IMR-90 (cell line): ENCODE measurements at regions not wholly inside any gene's neighbourhood (a gene's known extent, or its start where the extent isn't known, plus 50 kb on each side); places are given as distances from the start of the nearest gene placed in this dataset.

Source experiments
- ATAC-seq: fragments of 200-7000 bp; cut with Tn5 transposase; 2 replicates; pipeline ENCODE4 v1.9.1; 2020; ENCODE audit warnings: low read depth, mild to moderate bottlenecking, moderate library complexity
- BruUV-seq: library from RNA; stranded (reverse); fragments of 400-500 nt; replicated peaks from 2 replicates; lab custom pipeline; 2021; lab: Mats Ljungman, UMichigan
- CTCF ChIA-PET: fragments of 300-600 bp; formaldehyde crosslinking; extraction: SDS; loops from one replicate; lab custom pipeline; 2021; ENCODE audit warnings: antibody characterized with exemption; lab: Yijun Ruan, JAX
- POLR2A ChIA-PET: fragments of 300-600 bp; sonication (Branson Sonifier 250); formaldehyde crosslinking; loops from one replicate; lab custom pipeline; 2022; ENCODE audit warnings: antibody characterized with exemption; ENCODE audit not compliant: unreplicated experiment; lab: Charles Lee
- DNase-seq: peaks from one replicate; pipeline ENCODE4 v3.0.0; 2013
- H2AFZ ChIP-seq: replicated peaks from 2 replicates; pipeline ENCODE3; 2013; ENCODE audit warnings: low read length, mild to moderate bottlenecking; ENCODE audit not compliant: poor library complexity
- H2AK5ac ChIP-seq: 2 replicates; pipeline ENCODE4 v1.6.1; 2013; ENCODE audit warnings: low read depth, low read length, inconsistent platforms
- H2AK9ac ChIP-seq: replicated peaks from 2 replicates; pipeline ENCODE3; 2013; ENCODE audit warnings: mild to moderate bottlenecking, low read depth, low read length, moderate library complexity; ENCODE audit not compliant: poor library complexity
- H2BK120ac ChIP-seq: 2 replicates; pipeline ENCODE4 v1.6.1; 2013; ENCODE audit warnings: low read depth, low read length, inconsistent platforms
- H2BK15ac ChIP-seq: 3 replicates; pipeline ENCODE4 v1.6.1; 2013; ENCODE audit warnings: low read depth, low read length, inconsistent platforms
- H2BK20ac ChIP-seq: 2 replicates; pipeline ENCODE4 v1.6.1; 2013; ENCODE audit warnings: low read depth, mild to moderate bottlenecking, inconsistent platforms, low read length, moderate library complexity
- H2BK5ac ChIP-seq: 2 replicates; pipeline ENCODE4 v1.6.1; 2013; ENCODE audit warnings: mild to moderate bottlenecking, low read depth, low read length, inconsistent platforms; ENCODE audit not compliant: poor library complexity, severe bottlenecking
- H3K14ac ChIP-seq: replicated peaks from 2 replicates; pipeline ENCODE4 v1.6.1; 2013; ENCODE audit warnings: low read depth, low read length, inconsistent platforms
- H3K18ac ChIP-seq: 2 replicates; pipeline ENCODE4 v1.6.1; 2013; ENCODE audit warnings: low read depth, low read length, control low read depth
- H3K23ac ChIP-seq: 2 replicates; pipeline ENCODE4 v1.6.1; 2013; ENCODE audit warnings: low read depth, low read length, inconsistent platforms
- H3K27ac ChIP-seq: 2 replicates; pipeline ENCODE4 v1.5.1; 2013; ENCODE audit warnings: mild to moderate bottlenecking, control low read depth, low read length; ENCODE audit not compliant: insufficient read depth
- H3K27me3 ChIP-seq: 2 replicates; pipeline ENCODE4 v1.6.1; 2013; ENCODE audit warnings: low read length; ENCODE audit not compliant: control insufficient read depth, insufficient read depth
- H3K36me3 ChIP-seq: 2 replicates; pipeline ENCODE4 v1.6.1; 2013; ENCODE audit warnings: low read length, mixed read lengths; ENCODE audit not compliant: control insufficient read depth, insufficient read depth
- H3K4ac ChIP-seq: 2 replicates; pipeline ENCODE4 v1.6.1; 2013; ENCODE audit warnings: low read depth, low read length, inconsistent platforms
- H3K4me1 ChIP-seq: 2 replicates; pipeline ENCODE4 v1.6.1; 2013; ENCODE audit warnings: low read length, mixed read lengths; ENCODE audit not compliant: control insufficient read depth, insufficient read depth
- H3K4me2 ChIP-seq: 2 replicates; pipeline ENCODE4 v1.6.1; 2013; ENCODE audit warnings: low read depth, mild to moderate bottlenecking, control low read depth, low read length, moderate library complexity
- H3K4me3 ChIP-seq: 2 replicates; pipeline ENCODE4 v1.5.1; 2013; ENCODE audit warnings: low read depth, mild to moderate bottlenecking, control low read depth, low read length, moderate library complexity; ENCODE audit not compliant: insufficient read depth
- H3K56ac ChIP-seq: 2 replicates; pipeline ENCODE4 v1.6.1; 2013; ENCODE audit warnings: low read length, inconsistent platforms; ENCODE audit not compliant: insufficient read depth; ENCODE audit errors: extremely low read depth
- H3K79me1 ChIP-seq, 2 experiments: 2 replicates each; pipeline ENCODE4 v1.6.1; 2013; ENCODE audit warnings: low read length in 2 of 2, inconsistent platforms in 1 of 2, low read depth in 1 of 2
- H3K9ac ChIP-seq: 2 replicates; pipeline ENCODE4 v1.6.1; 2013; ENCODE audit warnings: low read depth, low read length, control low read depth
- H3K9me1 ChIP-seq: 2 replicates; pipeline ENCODE4 v1.6.1; 2013; ENCODE audit warnings: low read length, inconsistent platforms; ENCODE audit not compliant: insufficient read depth
- H3K9me3 ChIP-seq: 2 replicates; pipeline ENCODE4 v1.6.1; 2013; ENCODE audit warnings: low read length; ENCODE audit not compliant: control insufficient read depth, insufficient read depth
- H4K20me1 ChIP-seq: 2 replicates; pipeline ENCODE4 v1.6.1; 2013; ENCODE audit warnings: low read length, inconsistent platforms; ENCODE audit not compliant: insufficient read depth
- H4K5ac ChIP-seq: 2 replicates; pipeline ENCODE4 v1.6.1; 2013; ENCODE audit warnings: mild to moderate bottlenecking, low read depth, low read length, control low read depth
- H4K8ac ChIP-seq, 2 experiments: 2 replicates each; pipeline ENCODE4 v1.6.1; 2013; ENCODE audit warnings: low read depth in 2 of 2, low read length in 2 of 2, control low read depth in 1 of 2, inconsistent platforms in 1 of 2
- H4K91ac ChIP-seq: 2 replicates; pipeline ENCODE4 v1.6.1; 2013; ENCODE audit warnings: low read depth, low read length, inconsistent platforms; ENCODE audit not compliant: insufficient read depth
- BHLHE40 ChIP-seq: fragments of 150-350 bp; IDR thresholded peaks from 2 replicates; pipeline ENCODE4 v1.6.1; 2016; ENCODE audit warnings: mild to moderate bottlenecking, low read depth, low read length
- CEBPB ChIP-seq: IDR thresholded peaks from 2 replicates; pipeline ENCODE4 v1.6.1; 2012; ENCODE audit warnings: low read depth, low read length, improper control_type of control experiment
- CHD1 ChIP-seq: IDR thresholded peaks from 2 replicates; pipeline ENCODE4 v1.6.1; 2012; ENCODE audit warnings: low read depth, low read length, improper control_type of control experiment
- FOS ChIP-seq: fragments of 150-350 bp; IDR thresholded peaks from 2 replicates; pipeline ENCODE4 v1.6.1; 2016; ENCODE audit warnings: low read depth, low read length
- MAFK ChIP-seq: IDR thresholded peaks from 2 replicates; pipeline ENCODE4 v1.6.1; 2012; ENCODE audit warnings: low read depth, low read length, improper control_type of control experiment
- MAZ ChIP-seq: IDR thresholded peaks from 2 replicates; pipeline ENCODE4 v1.6.1; 2012; ENCODE audit warnings: low read depth, mild to moderate bottlenecking, low read length, improper control_type of control experiment, moderate library complexity, borderline replicate concordance
- MXI1 ChIP-seq: IDR thresholded peaks from 2 replicates; pipeline ENCODE4 v1.6.1; 2012; ENCODE audit warnings: low read depth, mild to moderate bottlenecking, low read length, moderate library complexity, borderline replicate concordance
- NFE2L2 ChIP-seq: fragments of 150-350 bp; IDR thresholded peaks from 2 replicates; pipeline ENCODE4 v1.6.1; 2016; ENCODE audit warnings: low read depth, mild to moderate bottlenecking, low read length
- POLR2A ChIP-seq: IDR thresholded peaks from 2 replicates; pipeline ENCODE4 v1.6.1; 2012; ENCODE audit warnings: mild to moderate bottlenecking, low read depth, low read length
- RAD21 ChIP-seq: IDR thresholded peaks from 2 replicates; pipeline ENCODE4 v1.6.1; 2012; ENCODE audit warnings: low read length, improper control_type of control experiment
- RCOR1 ChIP-seq: IDR thresholded peaks from 2 replicates; pipeline ENCODE4 v1.6.1; 2012; ENCODE audit warnings: mild to moderate bottlenecking, low read length, improper control_type of control experiment; ENCODE audit not compliant: insufficient replicate concordance
- RFX5 ChIP-seq: IDR thresholded peaks from 2 replicates; pipeline ENCODE4 v1.8.0; 2012; ENCODE audit warnings: low read depth, mild to moderate bottlenecking, low read length, moderate library complexity
- SMC3 ChIP-seq: fragments of 150-350 bp; IDR thresholded peaks from 2 replicates; pipeline ENCODE4 v1.6.1; 2016; ENCODE audit warnings: low read depth, mild to moderate bottlenecking, antibody characterized with exemption, low read length, moderate library complexity
- WGBS, 2 experiments: methylation state at CpG; one replicate each; pipeline versions ENCODE4 v1.1.5 to v1.1.7; 2013; ENCODE audit warnings: missing lambda C conversion rate in 2 of 2; ENCODE audit not compliant: insufficient read length in 1 of 2; ENCODE audit errors: extremely low coverage in 2 of 2; 5-methylcytosine and 5-hydroxymethylcytosine counted together
- dilution Hi-C: fragments of 300-500 bp; cut with HindIII; formaldehyde crosslinking; loops from one replicate; pipeline ENCODE4 v1.14.3; 2018; ENCODE audit warnings: low sequenced_read_pairs; ENCODE audit not compliant: unreplicated experiment
- in situ Hi-C: fragments of 300-500 bp; cut with MboI; formaldehyde crosslinking; loops from 3 replicates; pipeline ENCODE4 v1.14.3; 2019; ENCODE audit warnings: low sequenced_read_pairs, inconsistent platforms, mixed read lengths
- intact Hi-C: fragments of 100-400 bp; cut with micrococcal nuclease; formaldehyde crosslinking; loops from 2 replicates; pipeline ENCODE4 v1.10.0; 2022
- TF ChIP-seq, protein P1 (sequence below): fragments of 150-350 bp; IDR thresholded peaks from 2 replicates; pipeline ENCODE4 v1.6.1; 2017; ENCODE audit warnings: mild to moderate bottlenecking, antibody characterized with exemption, low read length, low read depth
- TF ChIP-seq, protein P2 (sequence below): conservative IDR thresholded peaks from 2 replicates; pipeline ENCODE4 v1.5.1; 2012; ENCODE audit warnings: mild to moderate bottlenecking, low read depth, low read length, improper control_type of control experiment
- TF ChIP-seq, protein P3 (sequence below): fragments of 150-350 bp; IDR thresholded peaks from 2 replicates; pipeline ENCODE4 v1.6.1; 2016; ENCODE audit warnings: low read depth, mild to moderate bottlenecking, low read length, moderate library complexity, borderline replicate concordance

DNA sequence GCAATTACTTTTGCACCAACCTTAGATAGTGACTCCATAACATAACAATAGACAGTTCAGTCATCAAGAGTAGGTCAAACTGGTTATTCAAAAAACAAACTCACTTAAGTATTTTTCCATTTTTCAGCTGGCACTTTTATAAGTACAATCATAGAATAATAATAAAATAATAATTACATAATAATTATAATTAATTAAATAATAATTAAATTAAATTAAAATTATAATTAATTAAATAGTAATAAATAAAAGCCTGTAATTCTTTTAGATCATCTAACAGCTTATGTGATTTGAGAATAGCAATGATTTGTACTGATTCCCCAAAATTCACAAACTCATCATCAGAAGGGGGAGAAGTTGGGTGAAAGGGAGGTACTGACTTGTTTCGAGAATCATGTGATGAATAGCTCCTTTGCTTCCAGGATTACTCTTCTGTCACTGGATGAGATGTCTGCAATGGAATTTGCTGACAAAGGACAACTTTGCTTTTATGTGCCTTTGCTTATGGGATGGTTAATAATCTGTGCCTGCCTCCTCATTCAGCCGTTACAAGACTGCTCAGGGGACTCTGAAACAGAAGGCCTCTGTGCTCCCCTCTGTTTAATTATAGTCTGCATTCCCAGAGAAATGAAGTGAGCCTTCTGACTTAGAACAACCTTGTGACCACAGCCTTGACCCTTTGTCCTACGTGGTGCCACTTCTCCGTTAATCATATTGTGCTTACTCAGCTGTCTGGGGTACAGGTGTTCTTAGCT lies 104.8 kb upstream of the ENPEP start:
- no peaks in the 10 kb centered on the region for H3K9me3 ChIP-seq
- DNase-seq: no peak
- H3K14ac ChIP-seq: no peak overlapping the region
- no peaks in the 10 kb centered on the region for H3K79me1 ChIP-seq
- H3K36me3 ChIP-seq: no peaks in the 10 kb centered on the region
- H2BK120ac ChIP-seq: no peak overlapping the region
- in situ Hi-C loops: no loop called here
- no peak overlapping the region for H3K9ac ChIP-seq
- H4K8ac ChIP-seq: no peak overlapping the region
- dilution Hi-C loops: no loop called here
- no TSS peak for BruUV-seq
- no peak for ATAC-seq
- intact Hi-C loops: no loop called here
- WGBS, 2 experiments: no CpG with 5 or more reads among the region's 4 CpGs
- no peaks in the 10 kb centered on the region for H4K20me1 ChIP-seq
- H2BK20ac ChIP-seq: no peak overlapping the region
- no peak overlapping the region for H2BK15ac ChIP-seq
- ChIA-PET POLR2A (no interaction called here), CTCF (no interaction called here)
- H3K23ac ChIP-seq: no peak overlapping the region
- no peak overlapping the region for H2BK5ac ChIP-seq
- H2AK9ac ChIP-seq: no peak overlapping the region
- H4K5ac ChIP-seq: no peak overlapping the region
- H3K4me1 ChIP-seq: no peaks in the 10 kb centered on the region
- no peak overlapping the region for H3K56ac ChIP-seq
- H4K91ac ChIP-seq: no peak overlapping the region
- H3K4me2 ChIP-seq: no peak overlapping the region
- H3K27ac ChIP-seq: no peak overlapping the region
- H3K9me1 ChIP-seq: no peaks in the 10 kb centered on the region
- no peaks in the 10 kb centered on the region for H3K27me3 ChIP-seq
- no peak overlapping the region for H3K4ac ChIP-seq
- H3K18ac ChIP-seq: no peak overlapping the region
- H2AK5ac ChIP-seq: no peak overlapping the region
- TF ChIP-seq RFX5: no peak
- TF ChIP-seq POLR2A: no peak
- TF ChIP-seq BHLHE40: no peak
- TF ChIP-seq RAD21: no peak
- no peak for TF ChIP-seq SMC3
- TF ChIP-seq NFE2L2: no peak
- TF ChIP-seq, protein P1, sequence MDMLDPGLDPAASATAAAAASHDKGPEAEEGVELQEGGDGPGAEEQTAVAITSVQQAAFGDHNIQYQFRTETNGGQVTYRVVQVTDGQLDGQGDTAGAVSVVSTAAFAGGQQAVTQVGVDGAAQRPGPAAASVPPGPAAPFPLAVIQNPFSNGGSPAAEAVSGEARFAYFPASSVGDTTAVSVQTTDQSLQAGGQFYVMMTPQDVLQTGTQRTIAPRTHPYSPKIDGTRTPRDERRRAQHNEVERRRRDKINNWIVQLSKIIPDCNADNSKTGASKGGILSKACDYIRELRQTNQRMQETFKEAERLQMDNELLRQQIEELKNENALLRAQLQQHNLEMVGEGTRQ: no peak
- no peak for TF ChIP-seq CHD1
- TF ChIP-seq RCOR1: no peak
- TF ChIP-seq, protein P2, sequence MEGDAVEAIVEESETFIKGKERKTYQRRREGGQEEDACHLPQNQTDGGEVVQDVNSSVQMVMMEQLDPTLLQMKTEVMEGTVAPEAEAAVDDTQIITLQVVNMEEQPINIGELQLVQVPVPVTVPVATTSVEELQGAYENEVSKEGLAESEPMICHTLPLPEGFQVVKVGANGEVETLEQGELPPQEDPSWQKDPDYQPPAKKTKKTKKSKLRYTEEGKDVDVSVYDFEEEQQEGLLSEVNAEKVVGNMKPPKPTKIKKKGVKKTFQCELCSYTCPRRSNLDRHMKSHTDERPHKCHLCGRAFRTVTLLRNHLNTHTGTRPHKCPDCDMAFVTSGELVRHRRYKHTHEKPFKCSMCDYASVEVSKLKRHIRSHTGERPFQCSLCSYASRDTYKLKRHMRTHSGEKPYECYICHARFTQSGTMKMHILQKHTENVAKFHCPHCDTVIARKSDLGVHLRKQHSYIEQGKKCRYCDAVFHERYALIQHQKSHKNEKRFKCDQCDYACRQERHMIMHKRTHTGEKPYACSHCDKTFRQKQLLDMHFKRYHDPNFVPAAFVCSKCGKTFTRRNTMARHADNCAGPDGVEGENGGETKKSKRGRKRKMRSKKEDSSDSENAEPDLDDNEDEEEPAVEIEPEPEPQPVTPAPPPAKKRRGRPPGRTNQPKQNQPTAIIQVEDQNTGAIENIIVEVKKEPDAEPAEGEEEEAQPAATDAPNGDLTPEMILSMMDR: no peak
- no peak for TF ChIP-seq CEBPB
- TF ChIP-seq, protein P3, sequence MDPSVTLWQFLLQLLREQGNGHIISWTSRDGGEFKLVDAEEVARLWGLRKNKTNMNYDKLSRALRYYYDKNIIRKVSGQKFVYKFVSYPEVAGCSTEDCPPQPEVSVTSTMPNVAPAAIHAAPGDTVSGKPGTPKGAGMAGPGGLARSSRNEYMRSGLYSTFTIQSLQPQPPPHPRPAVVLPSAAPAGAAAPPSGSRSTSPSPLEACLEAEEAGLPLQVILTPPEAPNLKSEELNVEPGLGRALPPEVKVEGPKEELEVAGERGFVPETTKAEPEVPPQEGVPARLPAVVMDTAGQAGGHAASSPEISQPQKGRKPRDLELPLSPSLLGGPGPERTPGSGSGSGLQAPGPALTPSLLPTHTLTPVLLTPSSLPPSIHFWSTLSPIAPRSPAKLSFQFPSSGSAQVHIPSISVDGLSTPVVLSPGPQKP: no peak
- TF ChIP-seq MXI1: no peak
- no peak for TF ChIP-seq MAFK
- TF ChIP-seq FOS: no peak
- no peak for TF ChIP-seq MAZ
- H3K4me3 ChIP-seq: no peak overlapping the region
- no peak overlapping the region for H2AFZ ChIP-seq
